Activated naive CD4-positive, alpha-beta T cell treated with anti-CD3 and anti-CD28 coated beads, Interleukin-2, amount 50 U/mL, for 72 hours (primary cell): ENCODE measurements at regions not wholly inside any gene's neighbourhood (a gene's known extent, or its start where the extent isn't known, plus 50 kb on each side); places are given as distances from the start of the nearest gene placed in this dataset.

Source experiments
- ATAC-seq, 2 donors: fragments of 150-1000 bp; cut with Tn5 transposase; 2 replicates each; pipeline ENCODE4 v1.10.0; 2021; ENCODE audit warnings: mild to moderate bottlenecking in 2 of 2, moderate library complexity in 2 of 2
- DNase-seq, 2 donors: peaks; one replicate each; pipeline ENCODE4 v3.0.0; 2021 to 2022; ENCODE audit warnings: low spot score in 2 of 2
- H3K27ac Mint-ChIP-seq, 2 donors: one replicate each; pipeline ENCODE4 v1.8.0; 2022; ENCODE audit warnings: mild to moderate bottlenecking in 2 of 2, mixed read lengths in 2 of 2
- H3K36me3 Mint-ChIP-seq, 2 donors: one replicate each; pipeline ENCODE4 v1.8.0; 2022; ENCODE audit warnings: mixed read lengths in 2 of 2
- H3K9me3 Mint-ChIP-seq, 2 donors: one replicate each; pipeline ENCODE4 v1.8.0; 2022; ENCODE audit warnings: mixed read lengths in 2 of 2

DNA sequence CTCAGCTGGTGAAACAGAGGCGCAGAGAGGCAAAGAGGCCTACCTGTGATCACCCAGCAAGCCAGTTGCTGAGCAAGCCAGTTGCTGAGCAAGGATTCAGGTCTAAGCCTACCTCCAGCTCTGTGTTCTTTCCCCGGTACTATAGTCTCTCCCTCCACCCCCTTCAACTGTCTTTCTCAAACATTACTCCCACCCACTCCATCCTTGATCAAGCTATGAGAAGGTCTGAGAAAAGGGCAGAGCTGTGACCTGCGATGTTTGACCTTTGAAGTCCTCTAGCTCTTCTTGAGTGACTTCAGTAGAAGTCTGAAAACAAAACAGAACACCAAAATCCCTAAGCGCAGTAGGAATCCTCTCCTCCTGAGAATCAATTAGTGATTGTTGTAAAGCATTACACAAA lies 665.2 kb upstream of the ID2 start:
- Mint-ChIP-seq H3K36me3 (no peaks in the 10 kb centered on the region), H3K9me3 (peaks cover 0 to 15% of the 10 kb centered on the region in 2 donors), H3K27ac (no peak overlapping the region)
- DNase-seq (no peak), ATAC-seq (no peak)

DNA sequence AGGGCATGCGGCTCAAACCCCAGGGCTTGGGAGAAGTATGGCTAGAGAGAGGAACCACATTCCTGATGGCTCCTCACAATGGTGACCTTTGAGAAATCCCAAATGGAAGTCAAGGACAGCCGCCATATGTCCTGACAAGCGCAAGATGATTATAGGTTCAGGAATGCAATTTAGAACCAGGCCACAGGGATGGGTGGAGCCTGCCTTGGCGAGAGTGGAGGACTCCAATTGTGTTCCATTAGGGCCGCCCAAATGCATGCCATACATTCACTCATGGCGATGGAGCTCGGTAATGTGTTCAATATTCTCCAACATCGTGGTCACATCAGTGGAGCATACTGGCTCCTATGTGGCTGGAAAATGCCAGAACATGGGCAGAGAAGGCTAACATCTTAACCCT lies 662.9 kb upstream of the ID2 start:
- no peak for DNase-seq
- Mint-ChIP-seq H3K36me3 (peaks cover 4 to 13% of the 10 kb centered on the region in 2 donors), H3K9me3 (peaks cover 0 to 20% of the 10 kb centered on the region in 2 donors), H3K27ac (no peak overlapping the region)
- no peak for ATAC-seq

DNA sequence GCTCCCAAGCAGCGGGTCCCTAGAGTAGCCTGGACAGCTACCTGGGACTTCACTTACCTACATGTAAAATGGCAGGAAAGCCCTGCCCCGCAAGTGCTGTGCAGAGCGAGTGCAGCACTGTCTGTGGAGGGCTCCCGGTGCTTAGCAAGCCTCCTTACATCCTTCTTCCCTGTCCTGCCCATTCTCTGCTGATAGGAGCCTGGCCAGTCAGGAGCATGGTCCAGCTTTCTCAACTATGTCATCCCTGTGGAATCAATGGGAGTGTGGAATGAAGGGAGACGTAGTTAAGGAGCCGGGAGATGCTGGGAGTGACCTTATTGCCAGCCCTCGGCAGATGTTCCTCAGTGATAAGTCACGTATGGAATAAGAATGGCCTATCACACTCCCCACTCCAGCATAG lies 661.9 kb upstream of the ID2 start:
- no peak for DNase-seq
- no peak for ATAC-seq
- no peak overlapping the region for H3K27ac Mint-ChIP-seq

DNA sequence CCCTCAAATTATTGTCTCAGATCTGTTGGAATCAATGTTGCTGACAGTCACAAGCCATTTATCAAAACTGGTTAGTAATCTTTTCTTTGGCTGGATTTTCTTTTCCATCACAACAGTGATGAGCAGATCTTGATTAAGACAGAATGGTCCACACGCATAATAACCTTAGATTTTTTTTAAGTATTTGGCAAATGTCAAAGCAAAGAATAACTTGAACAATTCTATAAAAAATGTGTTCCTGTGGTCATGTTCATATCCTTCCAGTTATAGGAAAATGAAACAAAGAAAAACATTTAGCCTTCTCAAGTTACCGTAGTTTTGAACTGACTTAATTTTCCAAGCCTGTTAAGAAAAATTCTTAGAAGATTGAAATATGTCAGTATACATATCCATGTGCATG lies 659.9 kb upstream of the ID2 start:
- Mint-ChIP-seq H3K27ac (no peak overlapping the region), H3K36me3 (peaks cover 4 to 13% of the 10 kb centered on the region in 2 donors), H3K9me3 (peaks cover 0 to 22% of the 10 kb centered on the region in 2 donors)
- DNase-seq, result no peak
- ATAC-seq, result no peak

More for the DNA sequence above, 661.9 kb upstream of the ID2 start:
- Mint-ChIP-seq H3K36me3 (peaks cover 4 to 13% of the 10 kb centered on the region in 2 donors), H3K9me3 (peaks cover 0 to 24% of the 10 kb centered on the region in 2 donors)

DNA sequence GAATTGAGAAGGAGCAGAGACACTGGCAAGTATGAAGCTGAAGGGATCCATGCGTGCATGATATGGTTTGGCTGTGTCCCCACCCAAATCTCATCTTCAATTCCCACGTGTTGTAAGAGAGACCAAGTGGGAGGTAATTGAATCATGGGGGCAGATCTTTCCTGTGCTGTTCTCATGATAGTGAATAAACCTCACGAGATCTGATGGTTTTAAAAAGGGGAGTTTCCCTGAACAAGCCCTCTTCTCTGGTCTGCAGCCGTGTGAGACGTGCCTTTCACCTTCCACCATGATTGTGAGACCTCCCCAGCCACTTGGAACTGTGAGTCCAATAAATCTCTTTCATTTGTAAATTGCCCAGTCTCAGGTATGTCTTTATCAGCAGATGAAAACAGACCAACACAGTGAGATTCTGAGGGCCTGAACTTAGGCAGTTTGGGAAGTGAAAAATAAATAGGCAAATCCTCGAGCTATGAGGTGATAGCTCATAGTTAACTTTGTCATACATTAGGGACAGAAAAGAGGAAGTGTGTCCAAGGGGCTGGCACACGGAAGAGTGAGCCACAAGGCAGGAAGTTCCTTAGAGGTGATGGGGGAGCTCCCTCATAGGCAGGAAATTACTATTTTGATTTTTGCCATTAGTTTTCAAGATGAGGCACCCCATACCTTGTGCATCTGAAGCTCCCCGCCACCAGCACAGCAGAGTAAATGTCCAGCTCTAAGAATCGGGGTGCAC lies 658.8 kb upstream of the ID2 start:
- DNase-seq (no peak), ATAC-seq (no peak)
- Mint-ChIP-seq H3K9me3 (peaks cover 0 to 15% of the 10 kb centered on the region in 2 donors), H3K27ac (no peak overlapping the region), H3K36me3 (peaks cover 4 to 13% of the 10 kb centered on the region in 2 donors)

DNA sequence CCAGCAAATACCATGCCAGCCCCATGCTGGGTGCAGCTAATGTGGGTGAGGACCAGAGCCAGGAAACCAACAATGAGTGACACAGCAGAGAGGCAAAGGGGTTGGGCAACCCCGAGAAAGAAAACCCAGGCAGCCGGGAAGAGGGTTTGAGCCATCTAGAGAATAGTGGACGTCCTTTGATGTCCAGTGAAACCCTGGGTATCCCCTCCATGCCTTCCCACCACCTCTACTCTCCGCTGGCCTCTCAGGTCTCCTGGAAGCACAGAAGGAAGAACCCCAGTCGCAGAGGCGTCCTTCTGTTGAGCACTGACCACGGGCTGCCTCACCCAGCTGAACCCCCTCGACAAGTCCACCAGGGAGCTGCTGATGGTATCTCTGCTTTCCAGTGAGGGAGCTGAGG lies 657.4 kb upstream of the ID2 start:
- H3K36me3 Mint-ChIP-seq, result peaks cover 4 to 13% of the 10 kb centered on the region in 2 donors
- no peak for ATAC-seq
- DNase-seq, result no peak
- peaks cover 0 to 14% of the 10 kb centered on the region in 2 donors for H3K9me3 Mint-ChIP-seq
- no peak overlapping the region for H3K27ac Mint-ChIP-seq

DNA sequence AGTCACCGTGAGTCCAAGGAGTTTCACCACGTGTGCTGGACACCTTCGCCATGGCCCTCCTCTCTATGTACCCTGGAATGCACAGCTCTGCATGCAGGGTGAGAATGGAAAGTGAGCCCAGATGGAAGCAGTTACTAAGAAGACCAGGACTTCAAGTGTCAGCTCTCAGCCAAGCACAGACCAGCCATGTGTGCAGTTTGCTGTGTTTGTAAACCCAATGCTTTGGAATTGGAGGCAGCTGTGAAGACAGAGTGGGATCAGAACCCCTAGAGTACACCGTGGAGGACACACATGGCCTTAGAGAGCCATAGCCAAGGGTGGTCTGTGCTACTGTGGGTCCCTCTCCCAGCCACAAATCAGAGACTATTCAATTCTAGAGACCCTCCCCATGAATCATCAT lies 655.5 kb upstream of the ID2 start:
- ATAC-seq (no peak), DNase-seq (no peak)
- Mint-ChIP-seq H3K36me3 (peaks cover 4 to 13% of the 10 kb centered on the region in 2 donors), H3K27ac (no peak overlapping the region), H3K9me3 (peaks cover 0 to 9% of the 10 kb centered on the region in 2 donors)

DNA sequence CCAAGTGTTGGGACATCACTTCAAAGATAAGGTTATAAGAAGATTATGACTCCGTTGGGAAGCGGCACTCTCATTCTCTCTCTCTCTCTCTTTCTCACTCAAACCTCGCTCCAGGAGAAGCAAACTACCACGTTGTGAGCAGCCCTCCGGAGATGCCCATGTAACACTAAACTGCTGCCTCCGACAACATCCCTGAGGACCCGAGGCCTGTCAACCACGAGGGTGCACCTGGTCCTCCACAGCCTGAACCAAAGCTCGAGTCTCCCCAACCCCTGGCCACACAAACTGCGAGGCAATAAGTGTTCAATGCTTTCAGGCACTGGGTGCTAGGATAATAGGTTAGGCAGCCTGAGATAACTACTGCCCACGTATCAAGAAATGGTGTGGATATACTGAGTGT lies 654.5 kb upstream of the ID2 start:
- ATAC-seq (no peak), DNase-seq (no peak)
- Mint-ChIP-seq H3K9me3 (peaks cover 0 to 6% of the 10 kb centered on the region in 2 donors), H3K36me3 (peaks cover 0 to 10% of the 10 kb centered on the region in 2 donors), H3K27ac (peak overlapping the region in 1 of 2 donors; percentile 24)

DNA sequence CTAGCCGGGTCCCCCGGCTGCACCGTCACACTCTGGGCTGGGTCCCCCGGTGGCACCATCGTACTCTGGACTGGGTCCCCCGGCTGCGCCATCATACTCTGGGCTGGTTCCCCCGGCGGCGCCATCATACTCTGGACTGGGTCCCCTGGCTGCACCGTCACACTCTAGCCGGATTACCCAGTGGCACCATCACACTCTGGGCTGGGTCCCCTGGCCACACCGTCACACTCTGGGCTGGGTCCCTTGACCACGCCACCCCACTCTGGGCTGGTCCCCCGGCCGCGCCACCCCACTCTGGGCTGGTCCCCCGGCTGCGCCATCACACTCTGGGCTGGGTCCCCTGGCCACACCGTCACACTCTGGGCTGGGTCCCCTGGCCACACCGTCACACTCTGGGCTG lies 653.8 kb upstream of the ID2 start:
- H3K27ac Mint-ChIP-seq, result no peak overlapping the region
- ATAC-seq (no peak), DNase-seq (no peak)
- peaks cover 0 to 3% of the 10 kb centered on the region in 2 donors for H3K36me3 Mint-ChIP-seq
- H3K9me3 Mint-ChIP-seq, result peaks cover 0 to 5% of the 10 kb centered on the region in 2 donors

DNA sequence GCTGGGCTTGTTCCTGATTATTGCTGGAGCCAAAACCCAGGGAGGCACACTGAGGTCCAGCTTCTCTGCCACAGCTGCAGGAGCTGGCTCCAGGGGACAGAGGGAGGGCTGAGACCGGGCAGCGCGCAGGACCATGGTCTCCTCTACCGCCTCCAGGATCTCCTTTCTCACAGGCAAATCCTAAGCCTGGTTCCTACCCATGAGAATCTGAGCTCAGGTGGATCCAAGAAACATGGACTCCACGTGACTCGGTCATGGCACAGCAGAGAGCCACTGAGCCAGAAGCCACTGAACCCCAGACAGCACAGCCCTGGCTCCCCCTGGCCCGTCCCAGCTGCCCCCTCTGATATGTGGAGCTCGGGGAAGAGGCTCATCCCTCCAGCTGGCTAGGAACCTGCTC lies 653.4 kb upstream of the ID2 start:
- no peak for DNase-seq
- no peak for ATAC-seq
- Mint-ChIP-seq H3K27ac (no peak overlapping the region), H3K9me3 (peaks cover 0 to 5% of the 10 kb centered on the region in 2 donors), H3K36me3 (no peaks in the 10 kb centered on the region)

DNA sequence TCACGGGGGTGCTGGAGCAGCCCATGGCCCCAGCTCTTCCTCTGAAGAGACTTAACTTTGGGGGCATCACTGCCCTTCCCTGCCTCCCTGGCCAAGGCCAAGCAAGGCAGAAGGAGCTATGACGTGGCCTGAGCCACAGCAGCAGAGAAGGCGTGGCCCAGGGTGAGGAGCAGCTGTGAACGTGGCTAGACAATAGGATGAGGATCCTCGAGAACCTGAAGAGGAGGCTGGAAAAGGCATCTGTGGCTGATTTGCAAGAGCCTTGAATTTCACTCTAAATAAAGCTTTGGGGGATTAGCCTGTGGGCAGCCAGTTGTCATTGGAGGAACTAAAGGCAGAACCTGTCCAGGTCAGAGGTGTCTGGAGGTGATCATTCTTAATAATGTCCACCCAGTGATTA lies 652.9 kb upstream of the ID2 start:
- no peak for DNase-seq
- Mint-ChIP-seq H3K27ac (peak overlapping the region in 1 of 2 donors; percentile 36), H3K36me3 (no peaks in the 10 kb centered on the region), H3K9me3 (peaks cover 0 to 3% of the 10 kb centered on the region in 2 donors)
- no peak for ATAC-seq

DNA sequence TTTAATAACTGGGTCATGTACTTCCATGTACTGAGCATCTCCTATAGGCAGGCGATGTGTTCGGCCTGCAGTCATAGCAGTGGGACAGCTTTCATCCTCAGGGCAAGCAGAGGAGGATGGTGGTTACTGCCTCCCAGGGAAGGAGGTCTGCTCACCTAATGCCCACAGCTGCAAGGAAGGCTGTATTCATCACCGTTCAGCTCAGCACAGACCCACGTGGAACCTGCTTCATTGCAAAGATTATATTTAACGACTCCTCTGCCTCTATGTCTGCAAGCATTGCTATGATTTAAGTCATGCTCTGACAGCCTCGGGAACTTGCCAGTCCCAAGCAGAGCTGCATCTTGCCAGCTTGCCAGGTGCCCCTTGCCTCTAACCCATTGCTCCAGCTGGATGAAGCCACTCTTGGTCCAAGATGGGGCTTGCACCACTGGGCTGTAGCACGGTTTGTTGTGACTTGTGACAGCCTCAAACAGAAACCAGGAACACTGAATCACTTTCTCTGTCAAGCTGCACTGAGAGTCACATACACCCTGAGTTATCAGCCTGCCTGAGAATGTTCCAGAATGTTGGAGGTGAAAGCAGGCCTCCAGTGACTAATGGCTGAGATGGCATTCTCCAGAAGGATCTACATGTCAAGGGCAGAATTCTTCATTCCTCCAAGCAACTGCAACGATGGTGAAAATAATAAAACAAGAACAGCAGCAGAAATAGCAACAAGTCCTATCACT lies 651.1 kb upstream of the ID2 start:
- Mint-ChIP-seq H3K36me3 (no peaks in the 10 kb centered on the region), H3K9me3 (no peaks in the 10 kb centered on the region), H3K27ac (no peak overlapping the region)
- DNase-seq, result no peak
- ATAC-seq, result peak in 1 of 2 donors; percentile 60

DNA sequence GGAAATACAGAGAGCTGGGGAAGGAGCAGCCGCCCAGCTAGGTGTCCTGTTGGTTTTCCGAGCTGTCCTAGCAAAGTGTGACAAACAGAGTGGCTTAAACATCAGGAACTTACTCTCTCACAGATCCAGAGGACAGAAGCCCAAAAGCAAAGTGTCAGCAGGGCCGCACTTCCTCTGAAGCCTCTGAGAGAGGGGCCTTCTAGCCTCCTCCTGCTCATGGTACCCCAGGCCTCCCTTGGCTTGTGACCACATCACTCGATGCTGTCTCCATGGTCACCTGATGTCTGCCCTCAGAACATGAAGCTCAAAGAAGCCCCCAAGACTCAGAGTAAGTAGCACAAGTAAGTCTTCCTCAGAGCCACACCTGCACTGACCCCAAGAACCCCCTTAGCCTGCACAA lies 650.5 kb upstream of the ID2 start:
- no peaks in the 10 kb centered on the region for H3K36me3 Mint-ChIP-seq
- ATAC-seq (no peak), DNase-seq (no peak)
- no peak overlapping the region for H3K27ac Mint-ChIP-seq
- H3K9me3 Mint-ChIP-seq, result no peaks in the 10 kb centered on the region

DNA sequence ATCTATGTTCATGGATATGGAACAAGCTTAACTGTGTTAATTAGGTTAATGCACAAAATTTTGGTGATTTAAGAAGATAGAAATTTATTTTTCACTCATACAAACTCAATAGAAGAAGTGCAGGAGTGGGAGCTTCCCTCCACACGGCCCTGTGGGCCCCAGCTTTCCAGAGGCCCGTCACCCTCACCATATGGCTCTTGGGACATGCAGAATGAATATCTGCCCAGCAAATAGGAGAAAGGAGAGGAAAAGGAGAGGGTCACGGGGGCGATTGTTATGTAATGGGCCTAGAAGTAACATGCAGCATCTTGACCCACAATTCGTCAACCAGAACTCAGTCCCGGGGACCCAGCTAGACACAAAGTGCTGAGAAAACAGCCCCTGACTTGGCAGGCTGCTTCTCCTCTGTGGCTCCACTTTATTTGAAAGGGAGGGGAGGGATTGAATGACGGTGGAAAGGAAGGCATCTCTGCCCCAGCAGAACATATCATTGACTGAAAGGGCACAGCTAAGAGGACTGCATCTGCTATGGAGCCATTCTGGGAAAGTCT lies 648.2 kb upstream of the ID2 start:
- ATAC-seq (no peak), DNase-seq (no peak)
- Mint-ChIP-seq H3K9me3 (peaks cover 3 to 5% of the 10 kb centered on the region in 2 donors), H3K36me3 (no peaks in the 10 kb centered on the region), H3K27ac (no peak overlapping the region)

DNA sequence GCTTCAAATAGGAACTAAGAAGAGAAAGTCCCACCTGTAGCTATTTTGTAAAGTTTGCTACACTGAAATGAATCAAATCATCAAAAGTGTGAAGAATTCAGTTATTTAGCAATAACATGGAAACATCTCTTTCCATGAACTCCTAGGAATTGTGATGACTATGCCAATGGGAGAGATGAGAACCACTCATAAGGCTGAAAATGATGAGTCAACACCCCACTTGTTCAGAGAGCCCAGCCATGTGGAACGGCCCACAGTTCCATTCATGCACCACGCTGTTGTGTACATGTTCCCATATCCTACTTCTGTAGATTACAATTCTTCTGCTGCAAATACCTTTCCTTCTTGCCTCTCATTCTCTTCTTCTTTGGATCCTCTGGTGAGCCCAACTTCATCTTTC lies 645.5 kb upstream of the ID2 start:
- ATAC-seq, result no peak
- Mint-ChIP-seq H3K36me3 (no peaks in the 10 kb centered on the region), H3K9me3 (peaks cover 3 to 5% of the 10 kb centered on the region in 2 donors), H3K27ac (no peak overlapping the region)
- DNase-seq, result no peak

DNA sequence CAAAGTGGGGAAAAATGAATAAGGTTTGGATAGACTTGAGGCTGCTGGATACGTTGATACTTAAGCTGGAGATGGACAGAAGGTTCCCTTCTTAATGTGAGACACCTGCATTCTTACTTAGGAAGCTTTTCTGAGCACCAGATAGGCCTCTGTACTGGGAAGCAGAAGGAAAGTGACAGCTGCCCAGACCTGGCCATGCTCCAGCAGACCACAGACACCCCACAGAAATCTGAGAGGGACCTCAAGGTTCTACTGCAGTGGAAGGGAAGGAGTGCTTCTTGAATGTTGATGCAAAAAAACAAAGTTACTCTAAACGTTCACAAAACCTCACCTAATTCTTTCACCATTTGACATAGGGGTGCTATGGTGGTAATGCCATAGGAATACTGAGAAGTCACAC lies 642.1 kb upstream of the ID2 start:
- Mint-ChIP-seq H3K9me3 (peaks cover 3 to 14% of the 10 kb centered on the region in 2 donors), H3K36me3 (no peaks in the 10 kb centered on the region), H3K27ac (no peak overlapping the region)

DNA sequence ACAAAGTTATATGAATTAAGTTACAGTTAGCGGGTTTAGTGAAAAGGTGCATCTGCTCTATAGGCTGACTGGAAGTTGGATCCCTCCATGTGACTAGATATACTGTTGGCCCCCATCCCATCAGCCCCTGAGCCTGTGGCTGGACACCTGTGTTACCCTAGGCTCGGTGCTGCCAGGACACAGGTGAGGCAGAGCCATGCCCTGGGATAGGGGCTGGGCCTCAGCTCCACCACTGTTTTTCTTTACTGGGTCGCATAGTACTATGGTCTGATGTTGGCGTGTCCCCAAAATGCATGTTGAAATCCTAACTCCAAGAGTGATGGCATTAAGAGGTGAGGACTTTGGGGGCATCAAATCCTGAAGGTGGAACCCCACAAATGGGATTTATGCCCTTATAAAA lies 638.6 kb upstream of the ID2 start:
- Mint-ChIP-seq H3K27ac (no peak overlapping the region), H3K9me3 (peaks cover 0 to 18% of the 10 kb centered on the region in 2 donors), H3K36me3 (no peaks in the 10 kb centered on the region)
- ATAC-seq (no peak), DNase-seq (no peak)

More for the DNA sequence above, 642.1 kb upstream of the ID2 start:
- no peak for DNase-seq
- no peak for ATAC-seq
